ENCODE measurements at regions not wholly inside any gene's neighbourhood (a gene's known extent, or its start where the extent isn't known, plus 50 kb on each side); places are given as distances from the start of the nearest gene placed in this dataset.

DNA sequence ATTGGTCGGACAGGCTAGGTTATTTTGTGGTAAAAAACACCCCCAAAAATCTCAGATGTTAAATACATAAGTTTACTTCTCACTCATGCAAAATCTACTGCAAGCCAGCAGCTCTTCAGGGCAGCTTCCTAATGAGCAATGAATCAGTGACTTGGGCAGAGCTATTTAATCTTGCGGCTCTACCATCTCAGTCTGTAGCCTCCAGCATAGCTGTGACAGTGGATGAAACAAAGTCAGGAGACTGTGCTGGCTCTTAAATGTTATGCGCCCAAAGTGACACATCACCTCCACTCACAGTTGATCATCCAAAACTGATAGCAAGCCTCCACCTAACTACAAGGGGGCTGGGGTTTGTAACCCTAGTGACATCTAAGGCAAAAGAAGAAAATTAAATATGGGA, 571.9 kb downstream of the METTL4 start:
- no peaks in the 10 kb centered on the region for H3K27me3 ChIP-seq (replicated peaks; ENCODE audit: control insufficient read depth, insufficient read depth, low read length, poor library complexity, severe bottlenecking)
- no peaks in the 10 kb centered on the region for H3K9me3 ChIP-seq (ENCODE audit: control insufficient read depth, low read length)
- DNase-seq: no peak
- H3K4me1 ChIP-seq (ENCODE audit: control insufficient read depth, insufficient read depth, low read length, poor library complexity, severe bottlenecking): no peaks in the 10 kb centered on the region
- H3K4me3 ChIP-seq (ENCODE audit: insufficient read depth, low read depth, low read length, poor library complexity, severe bottlenecking): no peak overlapping the region
- H3K27ac ChIP-seq (ENCODE audit: insufficient read depth, low read length, poor library complexity, severe bottlenecking): no peak overlapping the region
- no peaks in the 10 kb centered on the region for H3K36me3 ChIP-seq (ENCODE audit: control insufficient read depth, insufficient read depth, low read length)

DNA sequence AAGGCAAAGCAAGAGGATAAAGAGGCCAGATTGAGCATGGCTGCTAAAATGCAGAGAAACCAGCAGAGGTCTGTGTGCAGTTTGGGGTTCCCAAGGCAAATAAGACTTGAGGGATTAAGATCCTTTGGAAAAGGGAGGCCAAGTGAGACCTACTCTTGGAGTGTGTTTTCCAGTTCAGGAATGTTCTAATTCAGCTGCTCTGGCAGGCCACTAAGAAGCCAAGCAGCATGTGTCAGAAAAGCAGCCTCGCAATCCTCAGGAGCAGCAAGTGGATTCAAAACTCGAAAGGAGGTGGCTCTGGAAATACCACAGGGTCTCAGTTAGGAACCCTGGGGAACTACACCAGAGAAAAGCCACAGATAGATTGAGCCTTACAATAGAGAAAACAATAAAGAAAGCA, 569.2 kb downstream of the METTL4 start:
- Histone ChIP-seq H3K36me3 (ENCODE audit: control insufficient read depth, insufficient read depth, low read length) (no peaks in the 10 kb centered on the region), H3K27ac (ENCODE audit: insufficient read depth, low read length, poor library complexity, severe bottlenecking) (no peak overlapping the region), H3K9me3 (ENCODE audit: control insufficient read depth, low read length) (no peaks in the 10 kb centered on the region), H3K4me1 (ENCODE audit: control insufficient read depth, insufficient read depth, low read length, poor library complexity, severe bottlenecking) (no peaks in the 10 kb centered on the region), H3K4me3 (ENCODE audit: insufficient read depth, low read depth, low read length, poor library complexity, severe bottlenecking) (no peak overlapping the region), H3K27me3 (replicated peaks; ENCODE audit: control insufficient read depth, insufficient read depth, low read length, poor library complexity, severe bottlenecking) (peaks cover 3% of the 10 kb centered on the region)
- no peak for DNase-seq

DNA sequence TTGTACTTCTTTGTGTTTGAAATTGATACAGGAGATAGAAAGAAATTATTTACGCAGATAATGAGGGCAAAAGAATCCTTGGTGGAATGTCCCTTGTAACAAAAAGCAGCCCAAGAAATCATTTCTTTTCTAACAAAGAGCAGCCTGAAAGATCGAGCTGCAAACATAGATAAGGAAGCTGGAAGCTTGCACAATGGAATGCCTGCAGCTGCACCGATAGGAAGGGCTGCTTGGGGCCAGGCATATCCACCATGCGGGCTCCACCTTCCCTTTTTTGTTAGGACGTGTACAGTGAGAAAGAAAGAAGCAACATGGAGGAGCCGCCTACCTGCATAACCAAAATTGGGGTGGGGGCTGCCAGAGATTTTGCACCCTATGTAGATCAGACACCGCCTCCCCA, 568.7 kb downstream of the METTL4 start:
- Histone ChIP-seq H3K36me3 (ENCODE audit: control insufficient read depth, insufficient read depth, low read length) (no peaks in the 10 kb centered on the region), H3K9me3 (ENCODE audit: control insufficient read depth, low read length) (no peaks in the 10 kb centered on the region), H3K4me1 (ENCODE audit: control insufficient read depth, insufficient read depth, low read length, poor library complexity, severe bottlenecking) (no peaks in the 10 kb centered on the region), H3K4me3 (ENCODE audit: insufficient read depth, low read depth, low read length, poor library complexity, severe bottlenecking) (no peak overlapping the region), H3K27me3 (replicated peaks; ENCODE audit: control insufficient read depth, insufficient read depth, low read length, poor library complexity, severe bottlenecking) (peaks cover 3% of the 10 kb centered on the region), H3K27ac (ENCODE audit: insufficient read depth, low read length, poor library complexity, severe bottlenecking) (no peak overlapping the region)
- DNase-seq: no peak

DNA sequence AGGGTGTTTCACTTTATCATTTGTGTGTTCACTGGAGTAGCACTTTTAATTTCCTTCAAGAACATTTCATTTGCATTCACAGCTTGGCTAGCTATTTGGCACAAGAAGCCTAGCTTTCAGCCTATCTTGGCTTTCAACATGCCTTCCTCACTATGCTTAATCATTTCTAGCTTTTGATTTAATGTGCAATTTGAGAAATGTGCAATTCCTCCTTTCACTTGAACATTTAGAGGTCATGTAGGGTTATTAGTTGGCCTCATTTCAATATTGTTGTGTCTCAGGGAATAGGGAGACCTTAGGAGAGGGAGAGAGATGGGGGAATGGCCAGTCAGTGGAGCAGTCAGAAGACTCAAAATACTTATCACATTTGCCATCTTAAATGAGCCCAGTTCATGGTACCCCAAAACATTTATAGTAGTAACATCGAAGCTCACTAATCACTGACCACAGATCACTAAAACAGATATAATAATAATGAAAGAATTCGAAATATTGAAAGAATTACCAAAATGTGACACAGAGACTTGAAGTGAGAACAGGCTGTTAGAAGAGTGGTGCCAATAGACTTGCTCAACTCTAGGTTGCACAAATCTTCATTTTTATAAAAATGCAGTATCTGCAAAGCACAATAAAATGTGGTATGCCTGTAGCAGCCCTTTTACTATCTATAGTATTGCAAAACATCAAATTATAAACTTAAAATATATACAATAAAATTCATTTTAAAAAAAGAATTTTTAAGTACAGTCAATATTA, 561.2 kb downstream of the METTL4 start:
- no peak for DNase-seq
- H3K27me3 ChIP-seq (replicated peaks; ENCODE audit: control insufficient read depth, insufficient read depth, low read length, poor library complexity, severe bottlenecking): no peaks in the 10 kb centered on the region
- H3K4me3 ChIP-seq (ENCODE audit: insufficient read depth, low read depth, low read length, poor library complexity, severe bottlenecking): no peak overlapping the region
- no peak overlapping the region for H3K27ac ChIP-seq (ENCODE audit: insufficient read depth, low read length, poor library complexity, severe bottlenecking)
- no peaks in the 10 kb centered on the region for H3K9me3 ChIP-seq (ENCODE audit: control insufficient read depth, low read length)
- H3K36me3 ChIP-seq (ENCODE audit: control insufficient read depth, insufficient read depth, low read length): no peaks in the 10 kb centered on the region
- no peaks in the 10 kb centered on the region for H3K4me1 ChIP-seq (ENCODE audit: control insufficient read depth, insufficient read depth, low read length, poor library complexity, severe bottlenecking)

DNA sequence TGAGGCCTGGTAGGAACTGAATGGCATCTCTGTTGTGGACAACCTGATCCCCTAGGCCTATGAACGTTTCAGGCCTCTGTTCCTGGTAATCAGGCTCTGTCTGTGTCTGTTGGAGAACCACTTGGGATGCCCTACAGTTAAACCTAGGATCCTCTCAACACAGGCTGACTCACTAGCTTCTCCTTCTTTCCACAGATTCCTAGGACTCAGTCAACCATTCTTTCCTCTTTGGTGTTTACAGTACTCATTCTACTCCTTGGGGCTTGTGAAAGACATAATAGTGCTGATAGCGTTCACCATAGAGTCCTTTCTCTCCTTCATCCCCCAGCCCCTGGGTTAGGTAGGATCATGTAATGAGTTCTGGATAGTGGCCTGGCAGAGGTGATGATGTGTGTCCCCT, 544.3 kb downstream of the METTL4 start:
- Histone ChIP-seq H3K27me3 (replicated peaks; ENCODE audit: control insufficient read depth, insufficient read depth, low read length, poor library complexity, severe bottlenecking) (no peaks in the 10 kb centered on the region), H3K4me1 (ENCODE audit: control insufficient read depth, insufficient read depth, low read length, poor library complexity, severe bottlenecking) (no peaks in the 10 kb centered on the region), H3K27ac (ENCODE audit: insufficient read depth, low read length, poor library complexity, severe bottlenecking) (no peak overlapping the region), H3K9me3 (ENCODE audit: control insufficient read depth, low read length) (no peaks in the 10 kb centered on the region), H3K36me3 (ENCODE audit: control insufficient read depth, insufficient read depth, low read length) (no peaks in the 10 kb centered on the region), H3K4me3 (ENCODE audit: insufficient read depth, low read depth, low read length, poor library complexity, severe bottlenecking) (no peak overlapping the region)
- no peak for DNase-seq

DNA sequence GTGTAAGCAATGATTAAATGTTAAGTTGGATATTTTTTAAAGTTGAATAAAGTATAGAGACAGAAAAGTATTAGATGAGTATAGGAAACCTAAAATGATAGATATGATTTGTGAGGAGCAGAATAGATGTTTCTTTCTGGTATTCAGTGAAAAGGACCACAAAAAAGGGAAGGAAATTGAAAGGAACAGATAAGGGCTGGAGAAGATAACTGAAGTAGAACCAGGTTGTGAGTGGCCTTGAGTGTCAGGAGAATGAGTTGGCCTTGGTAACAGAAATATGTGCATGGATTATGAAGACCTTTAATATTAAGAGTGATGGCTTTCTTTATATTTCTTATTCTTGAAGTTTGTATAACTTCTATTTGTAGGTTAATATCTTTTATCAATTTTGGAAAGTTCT, 543.5 kb downstream of the METTL4 start:
- no peaks in the 10 kb centered on the region for H3K9me3 ChIP-seq (ENCODE audit: control insufficient read depth, low read length)
- no peaks in the 10 kb centered on the region for H3K36me3 ChIP-seq (ENCODE audit: control insufficient read depth, insufficient read depth, low read length)
- no peaks in the 10 kb centered on the region for H3K27me3 ChIP-seq (replicated peaks; ENCODE audit: control insufficient read depth, insufficient read depth, low read length, poor library complexity, severe bottlenecking)
- no peak for DNase-seq
- no peaks in the 10 kb centered on the region for H3K4me1 ChIP-seq (ENCODE audit: control insufficient read depth, insufficient read depth, low read length, poor library complexity, severe bottlenecking)
- no peak overlapping the region for H3K27ac ChIP-seq (ENCODE audit: insufficient read depth, low read length, poor library complexity, severe bottlenecking)
- no peak overlapping the region for H3K4me3 ChIP-seq (ENCODE audit: insufficient read depth, low read depth, low read length, poor library complexity, severe bottlenecking)

DNA sequence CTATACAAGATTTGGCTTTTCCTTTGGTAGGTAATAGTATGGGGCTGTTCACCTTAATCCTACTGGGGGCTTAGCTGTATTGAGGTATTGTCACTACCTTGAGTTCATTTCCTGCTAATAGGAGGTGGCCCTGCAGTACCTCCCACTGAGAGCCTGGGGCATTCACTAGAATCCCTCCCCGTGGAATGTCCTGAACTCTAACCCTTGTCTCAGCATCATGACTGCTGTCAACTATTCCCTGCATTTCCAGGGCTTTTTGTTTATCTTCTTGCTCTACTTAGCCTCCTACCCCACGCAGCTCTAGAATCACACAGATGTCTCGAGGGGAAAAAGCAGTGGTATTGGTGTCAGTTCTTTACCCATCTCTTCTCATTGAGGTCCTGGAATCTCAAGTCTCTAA, 542.3 kb downstream of the METTL4 start:
- DNase-seq: no peak
- Histone ChIP-seq H3K36me3 (ENCODE audit: control insufficient read depth, insufficient read depth, low read length) (no peaks in the 10 kb centered on the region), H3K27me3 (replicated peaks; ENCODE audit: control insufficient read depth, insufficient read depth, low read length, poor library complexity, severe bottlenecking) (no peaks in the 10 kb centered on the region), H3K4me3 (ENCODE audit: insufficient read depth, low read depth, low read length, poor library complexity, severe bottlenecking) (no peak overlapping the region), H3K4me1 (ENCODE audit: control insufficient read depth, insufficient read depth, low read length, poor library complexity, severe bottlenecking) (no peaks in the 10 kb centered on the region), H3K27ac (ENCODE audit: insufficient read depth, low read length, poor library complexity, severe bottlenecking) (no peak overlapping the region), H3K9me3 (ENCODE audit: control insufficient read depth, low read length) (no peaks in the 10 kb centered on the region)

DNA sequence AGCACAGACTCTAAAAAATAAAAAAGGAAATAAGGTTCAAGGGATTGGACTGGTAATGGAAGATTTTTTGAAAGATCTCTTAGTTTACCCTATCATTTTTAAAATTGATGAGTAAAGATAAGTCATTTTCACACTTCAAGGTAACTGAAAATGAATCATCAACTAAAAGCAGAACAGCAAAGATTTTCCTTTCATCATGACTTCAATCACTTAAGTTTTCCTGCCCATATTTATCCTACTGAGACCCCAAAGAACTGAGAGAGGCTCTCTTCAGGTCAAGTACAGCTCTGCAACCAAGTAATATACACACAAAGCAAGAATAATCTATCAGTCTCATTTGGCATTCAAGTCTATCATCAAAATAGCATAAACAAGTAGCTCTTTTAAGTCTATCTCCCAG, 540.7 kb downstream of the METTL4 start:
- DNase-seq: no peak
- H3K36me3 ChIP-seq (ENCODE audit: control insufficient read depth, insufficient read depth, low read length): no peaks in the 10 kb centered on the region
- no peak overlapping the region for H3K27ac ChIP-seq (ENCODE audit: insufficient read depth, low read length, poor library complexity, severe bottlenecking)
- H3K4me3 ChIP-seq (ENCODE audit: insufficient read depth, low read depth, low read length, poor library complexity, severe bottlenecking): no peak overlapping the region
- no peaks in the 10 kb centered on the region for H3K27me3 ChIP-seq (replicated peaks; ENCODE audit: control insufficient read depth, insufficient read depth, low read length, poor library complexity, severe bottlenecking)
- H3K4me1 ChIP-seq (ENCODE audit: control insufficient read depth, insufficient read depth, low read length, poor library complexity, severe bottlenecking): no peaks in the 10 kb centered on the region
- no peaks in the 10 kb centered on the region for H3K9me3 ChIP-seq (ENCODE audit: control insufficient read depth, low read length)

DNA sequence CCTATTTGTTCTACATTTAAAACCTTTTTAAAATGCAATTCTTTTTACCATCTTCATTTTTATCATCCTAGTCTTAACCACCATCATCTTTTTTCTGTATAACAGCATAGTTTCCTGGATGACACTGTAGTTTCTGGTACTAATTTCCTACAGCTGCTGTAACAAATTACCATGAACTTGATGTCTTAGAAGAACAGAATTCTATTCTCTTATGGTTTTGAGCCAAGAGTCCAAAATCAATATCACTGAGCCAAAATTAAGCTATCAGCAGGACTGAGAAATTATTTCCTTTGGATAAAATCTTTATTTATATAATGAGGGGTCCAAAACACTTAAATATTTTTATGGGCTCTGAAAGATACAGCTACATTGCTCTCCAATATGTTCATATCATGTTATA, 539.3 kb downstream of the METTL4 start:
- Histone ChIP-seq H3K27me3 (replicated peaks; ENCODE audit: control insufficient read depth, insufficient read depth, low read length, poor library complexity, severe bottlenecking) (no peaks in the 10 kb centered on the region), H3K27ac (ENCODE audit: insufficient read depth, low read length, poor library complexity, severe bottlenecking) (no peak overlapping the region), H3K4me3 (ENCODE audit: insufficient read depth, low read depth, low read length, poor library complexity, severe bottlenecking) (no peak overlapping the region), H3K4me1 (ENCODE audit: control insufficient read depth, insufficient read depth, low read length, poor library complexity, severe bottlenecking) (no peaks in the 10 kb centered on the region), H3K36me3 (ENCODE audit: control insufficient read depth, insufficient read depth, low read length) (no peaks in the 10 kb centered on the region), H3K9me3 (ENCODE audit: control insufficient read depth, low read length) (no peaks in the 10 kb centered on the region)
- DNase-seq: no peak

DNA sequence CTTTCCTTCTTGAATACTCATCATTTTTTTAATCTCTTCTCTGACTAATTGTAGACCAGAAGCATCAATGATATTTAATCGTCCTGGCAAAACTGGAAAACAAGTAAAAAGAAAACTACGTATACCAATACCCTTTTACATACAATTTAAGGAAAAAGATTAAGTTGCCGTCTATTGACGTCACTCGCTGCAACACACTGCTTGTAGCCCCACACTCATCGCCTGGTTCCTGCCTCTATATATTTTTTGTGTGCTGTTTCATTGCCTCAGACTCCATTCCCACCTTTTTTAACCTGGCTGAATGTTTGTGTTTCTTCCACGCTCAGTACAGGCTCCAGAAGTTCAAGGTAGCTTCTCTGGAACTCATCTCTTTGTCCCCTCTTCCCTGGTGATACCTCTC, 536.2 kb downstream of the METTL4 start:
- Histone ChIP-seq H3K36me3 (ENCODE audit: control insufficient read depth, insufficient read depth, low read length) (no peaks in the 10 kb centered on the region), H3K27me3 (replicated peaks; ENCODE audit: control insufficient read depth, insufficient read depth, low read length, poor library complexity, severe bottlenecking) (no peaks in the 10 kb centered on the region), H3K27ac (ENCODE audit: insufficient read depth, low read length, poor library complexity, severe bottlenecking) (no peak overlapping the region), H3K4me3 (ENCODE audit: insufficient read depth, low read depth, low read length, poor library complexity, severe bottlenecking) (no peak overlapping the region), H3K4me1 (ENCODE audit: control insufficient read depth, insufficient read depth, low read length, poor library complexity, severe bottlenecking) (no peaks in the 10 kb centered on the region), H3K9me3 (ENCODE audit: control insufficient read depth, low read length) (no peaks in the 10 kb centered on the region)
- no peak for DNase-seq
